HG03060 (cell line): ENCODE measurements at regions not wholly inside any gene's neighbourhood (a gene's known extent, or its start where the extent isn't known, plus 50 kb on each side); places are given as distances from the start of the nearest gene placed in this dataset.

Source experiments
- ATAC-seq: cut with Tn5 transposase; IDR thresholded peaks from one replicate; pipeline ENCODE4 v1.9.1; 2021; ENCODE audit warnings: low read depth, moderate number of reproducible peaks; ENCODE audit not compliant: unreplicated experiment

DNA sequence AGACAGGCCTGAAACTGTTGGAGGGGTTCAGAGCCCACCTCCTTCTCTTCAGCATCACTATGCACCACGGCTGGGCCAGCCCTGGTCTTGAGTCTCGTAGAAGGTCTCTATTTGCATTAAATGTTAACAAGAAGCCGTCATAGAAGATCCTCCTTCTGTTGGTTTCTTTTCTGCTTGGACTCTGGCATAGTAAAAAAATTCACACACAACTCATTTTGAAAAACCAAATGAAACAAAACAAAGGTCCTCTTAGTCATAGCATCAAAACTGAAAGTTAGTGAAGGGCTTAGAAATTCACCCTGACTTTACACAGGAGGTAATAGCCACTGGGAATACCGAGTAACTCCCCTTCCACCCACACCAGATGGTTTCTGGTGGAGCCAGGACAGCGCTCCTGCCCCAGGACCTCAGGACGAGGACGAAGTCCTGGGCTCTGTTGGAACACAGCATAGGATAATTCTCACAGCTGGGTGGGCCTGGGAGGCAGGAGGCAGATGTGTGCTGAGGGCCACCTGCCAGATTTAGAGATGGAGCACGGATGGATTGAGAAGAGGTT is 248.4 kb upstream of the KLF6 start:
- peak; percentile 90 for ATAC-seq

- no peak for ATAC-seq
These were observed 244.9 kb upstream of the KLF6 start for GRCh38 chr10:4029866-4030265.

- ATAC-seq = no peak
These were observed 244.0 kb upstream of the KLF6 start for GRCh38 chr10:4028854-4029583.

DNA sequence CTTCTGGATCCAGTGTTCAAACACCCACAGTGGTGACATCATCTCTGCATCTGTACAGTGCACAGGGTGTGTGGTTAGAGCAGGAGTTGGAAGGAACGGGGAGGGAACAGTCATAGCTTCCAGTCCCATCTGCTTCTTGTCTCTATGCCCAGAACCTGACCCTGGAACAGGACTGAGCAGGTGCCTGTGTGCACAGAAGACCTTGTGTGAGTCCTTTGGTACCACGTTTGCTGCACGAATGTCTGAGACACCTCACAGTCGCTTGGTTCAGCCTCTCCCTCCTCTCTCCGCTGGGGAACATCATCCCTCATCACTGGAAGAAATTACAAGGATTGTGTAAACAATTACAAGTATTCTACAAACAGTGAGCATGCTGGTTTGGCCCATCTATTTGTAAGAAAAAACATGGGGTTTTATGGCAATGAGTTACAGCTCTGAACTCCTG is 243.0 kb upstream of the KLF6 start:
- ATAC-seq = no peak

DNA sequence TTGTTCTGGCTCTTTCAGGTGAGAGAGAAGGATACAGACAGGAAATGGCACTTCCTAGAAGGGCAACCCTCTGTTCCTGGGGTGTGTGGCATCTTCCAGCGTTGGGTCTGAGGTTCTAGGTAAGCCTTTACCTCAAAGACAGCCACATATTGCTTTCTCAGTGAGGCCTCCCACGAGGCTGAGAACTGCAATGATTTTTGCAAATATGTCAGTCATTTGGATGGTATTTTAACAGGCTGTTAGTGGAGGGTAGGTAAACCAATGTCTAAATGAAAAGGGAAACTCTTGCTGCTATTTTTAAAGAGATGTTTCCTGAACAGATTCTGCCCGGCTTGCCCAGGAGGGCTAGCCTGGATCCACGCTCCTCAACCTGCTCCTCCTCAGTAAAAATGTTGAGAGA is 240.3 kb upstream of the KLF6 start:
- ATAC-seq = no peak

GRCh38 chr10:4024516-4025245 is 239.7 kb upstream of the KLF6 start:
- no peak for ATAC-seq

GRCh38 chr10:4024027-4024426 is 239.0 kb upstream of the KLF6 start:
- ATAC-seq = no peak

DNA sequence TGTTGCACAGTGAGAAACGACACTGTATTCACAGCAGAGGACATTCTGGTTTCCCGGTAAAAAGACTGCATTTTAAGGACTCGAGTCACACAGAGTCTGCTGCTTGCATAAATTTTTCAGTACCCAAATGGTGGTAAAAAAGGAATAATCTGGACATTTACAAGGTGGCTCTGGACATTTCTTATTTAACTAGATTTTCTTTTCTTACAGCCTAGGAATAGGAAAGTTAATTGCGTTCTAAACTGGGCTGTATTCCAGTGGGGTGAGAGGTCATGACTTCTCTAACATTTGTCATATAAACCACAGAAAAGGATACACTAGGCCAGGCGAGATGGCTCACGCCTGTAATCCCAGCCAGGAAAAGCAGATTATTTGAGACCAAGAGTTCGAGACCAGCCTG is 237.5 kb upstream of the KLF6 start:
- ATAC-seq = no peak

DNA sequence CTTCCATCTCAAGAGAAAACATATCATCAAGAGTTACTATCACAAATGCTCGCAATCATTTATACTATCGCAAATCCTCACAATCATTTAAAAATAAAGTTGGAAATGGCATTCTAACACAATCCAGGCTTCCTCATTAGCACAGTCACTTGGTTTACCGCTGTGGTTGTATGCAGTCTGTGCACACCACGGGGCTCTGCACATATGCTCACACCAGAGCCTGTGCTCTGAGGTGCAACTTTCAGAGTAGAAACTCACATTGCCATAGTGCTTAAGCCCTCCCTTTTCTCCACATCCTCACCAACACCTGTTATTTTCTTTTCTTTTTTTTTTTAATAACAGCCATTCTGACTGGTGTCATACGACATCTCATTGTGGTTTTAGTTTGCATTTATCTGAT is 235.6 kb upstream of the KLF6 start:
- ATAC-seq = no peak

- no peak for ATAC-seq
These were observed 233.1 kb upstream of the KLF6 start for GRCh38 chr10:4018054-4018511.

DNA sequence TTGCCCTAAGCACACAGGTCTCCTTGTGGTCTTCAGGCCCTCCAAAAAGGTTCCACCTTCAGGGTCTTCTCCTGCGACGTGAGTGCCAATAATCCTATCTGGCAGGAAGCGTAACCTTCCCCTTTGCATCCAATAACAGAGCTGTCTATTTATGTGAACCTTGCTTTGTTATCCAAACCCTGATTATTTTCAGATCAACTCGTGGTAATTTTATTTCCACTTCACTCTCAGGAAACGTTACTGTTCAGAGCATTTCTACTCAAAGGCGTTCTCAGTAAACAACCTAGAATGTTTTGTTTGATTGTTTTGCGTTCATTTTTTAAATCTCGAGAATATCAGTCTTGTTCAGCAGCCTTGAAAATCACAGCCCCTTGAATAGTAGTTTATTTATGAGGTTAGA is 232.3 kb upstream of the KLF6 start:
- ATAC-seq = no peak

GRCh38 chr10:4016214-4016740 is 231.3 kb upstream of the KLF6 start:
- no peak for ATAC-seq

DNA sequence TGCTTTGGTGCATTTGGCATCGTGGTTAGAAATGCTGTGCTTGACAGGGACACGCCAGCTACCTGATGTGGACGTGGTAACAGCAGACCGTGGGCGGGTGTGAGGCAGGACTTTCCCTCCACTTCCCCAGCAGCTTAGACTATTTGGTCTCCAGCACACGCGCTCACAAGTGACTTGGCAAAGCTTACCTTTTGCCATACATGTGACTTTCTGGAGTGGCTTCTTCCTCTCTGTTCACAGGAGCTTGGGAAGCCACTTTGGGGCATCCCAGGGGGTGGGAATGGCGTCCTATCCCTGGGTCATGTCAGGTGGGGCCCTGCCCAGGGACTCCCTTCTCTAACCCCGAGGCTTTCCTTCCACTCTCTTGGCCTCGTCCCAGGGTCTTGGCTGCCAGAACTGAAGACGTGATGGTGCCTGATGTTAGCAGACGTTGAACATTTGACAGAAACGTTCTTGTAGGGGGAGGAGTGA is 228.7 kb upstream of the KLF6 start:
- ATAC-seq = no peak

- no peak for ATAC-seq
These were observed 227.8 kb upstream of the KLF6 start for GRCh38 chr10:4012848-4013247.

- ATAC-seq = no peak
These were observed 226.3 kb upstream of the KLF6 start for GRCh38 chr10:4011136-4011812.

GRCh38 chr10:4008676-4009382 is 223.8 kb upstream of the KLF6 start:
- no peak for ATAC-seq

GRCh38 chr10:4007771-4008170 is 222.8 kb upstream of the KLF6 start:
- ATAC-seq = no peak

GRCh38 chr10:4006858-4007257 is 221.8 kb upstream of the KLF6 start:
- no peak for ATAC-seq

- no peak for ATAC-seq
These were observed 221.0 kb upstream of the KLF6 start for GRCh38 chr10:4006051-4006450.

DNA sequence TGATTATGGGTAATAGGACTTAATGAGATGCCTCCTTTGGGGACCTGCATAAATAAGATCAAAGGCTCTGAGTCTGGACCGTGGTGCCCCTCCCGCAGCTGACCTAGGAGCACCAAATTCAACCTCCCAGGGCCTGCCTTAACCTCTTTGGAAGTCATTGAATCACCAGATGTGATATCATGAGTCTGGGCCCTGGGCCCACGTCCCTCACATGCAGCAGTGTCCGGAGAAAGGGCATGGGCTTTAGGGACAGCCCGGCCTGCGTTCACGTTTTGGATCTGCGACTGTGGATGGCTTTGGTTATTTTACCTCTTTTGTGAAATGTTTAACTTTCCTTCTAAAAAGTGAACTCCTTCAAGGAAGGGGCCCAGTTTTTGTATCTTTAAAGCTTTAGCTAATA is 220.0 kb upstream of the KLF6 start:
- no peak for ATAC-seq
